Chondrocyte (in vitro differentiated cells): ENCODE measurements at regions not wholly inside any gene's neighbourhood (a gene's known extent, or its start where the extent isn't known, plus 50 kb on each side); places are given as distances from the start of the nearest gene placed in this dataset.
A peak's percentile ranks its signal among the peaks of the same experiment; 100 is the strongest.
"Not testable (repeated sequence)": the region's sequence is repeated elsewhere in the genome, so short reads cannot be mapped to it uniquely, and the experiment has no call there.

Experiments used
- DNase-seq: peaks from one replicate; pipeline ENCODE4 v3.0.0; 2021; ENCODE audit warnings: mixed read lengths, low spot score
- H3K27ac Mint-ChIP-seq: one replicate; pipeline ENCODE4 v1.8.0; 2021; ENCODE audit warnings: mild to moderate bottlenecking, moderate library complexity, mixed read lengths; ENCODE audit not compliant: unreplicated experiment
- H3K27me3 Mint-ChIP-seq: 2 replicates; pipeline ENCODE4 v1.8.0; 2021; ENCODE audit warnings: low read depth, mixed read lengths
- H3K36me3 Mint-ChIP-seq: 2 replicates; pipeline ENCODE4 v1.8.0; 2021; ENCODE audit warnings: low read depth, mixed read lengths
- H3K4me1 Mint-ChIP-seq: 2 replicates; pipeline ENCODE4 v1.8.0; 2021; ENCODE audit warnings: low read depth, mild to moderate bottlenecking, mixed read lengths
- H3K4me3 Mint-ChIP-seq: one replicate; pipeline ENCODE4 v1.8.0; 2021; ENCODE audit warnings: mild to moderate bottlenecking, moderate library complexity, mixed read lengths; ENCODE audit not compliant: unreplicated experiment
- H3K9me3 Mint-ChIP-seq: 2 replicates; pipeline ENCODE4 v1.8.0; 2021; ENCODE audit warnings: low read depth, mixed read lengths

- not testable (repeated sequence) for DNase-seq, H3K4me1 Mint-ChIP-seq, H3K36me3 Mint-ChIP-seq, H3K27me3 Mint-ChIP-seq, H3K9me3 Mint-ChIP-seq, H3K4me3 Mint-ChIP-seq, H3K27ac Mint-ChIP-seq
Measured at GRCh38 chr9:66046992-66047391, 310.0 kb downstream of the FOXD4L4 start.

GRCh38 chr9:66049721-66050120 lies 312.8 kb downstream of the FOXD4L4 start:
- H3K27me3 Mint-ChIP-seq, H3K4me3 Mint-ChIP-seq, H3K36me3 Mint-ChIP-seq, H3K4me1 Mint-ChIP-seq, H3K27ac Mint-ChIP-seq, H3K9me3 Mint-ChIP-seq, DNase-seq: not testable (repeated sequence)

GRCh38 chr9:66054705-66055104 lies 317.8 kb downstream of the FOXD4L4 start:
- not testable (repeated sequence) for H3K27me3 Mint-ChIP-seq, H3K4me3 Mint-ChIP-seq, H3K9me3 Mint-ChIP-seq, H3K27ac Mint-ChIP-seq, H3K36me3 Mint-ChIP-seq, DNase-seq, H3K4me1 Mint-ChIP-seq

- H3K27ac Mint-ChIP-seq, DNase-seq, H3K9me3 Mint-ChIP-seq, H3K4me3 Mint-ChIP-seq, H3K36me3 Mint-ChIP-seq, H3K27me3 Mint-ChIP-seq, H3K4me1 Mint-ChIP-seq: not testable (repeated sequence)
Measured at GRCh38 chr9:66060681-66061080, 323.7 kb downstream of the FOXD4L4 start.

- H3K27me3 Mint-ChIP-seq, DNase-seq, H3K4me3 Mint-ChIP-seq, H3K9me3 Mint-ChIP-seq, H3K27ac Mint-ChIP-seq, H3K36me3 Mint-ChIP-seq, H3K4me1 Mint-ChIP-seq: not testable (repeated sequence)
Measured at GRCh38 chr9:66063822-66064221, 326.9 kb downstream of the FOXD4L4 start.

GRCh38 chr9:66065735-66066134 lies 328.8 kb downstream of the FOXD4L4 start:
- not testable (repeated sequence) for H3K36me3 Mint-ChIP-seq, H3K4me1 Mint-ChIP-seq, H3K27me3 Mint-ChIP-seq, H3K27ac Mint-ChIP-seq, H3K4me3 Mint-ChIP-seq, H3K9me3 Mint-ChIP-seq
- peak; percentile 41 for DNase-seq

GRCh38 chr9:66067231-66067630 lies 330.3 kb downstream of the FOXD4L4 start:
- not testable (repeated sequence) for H3K4me1 Mint-ChIP-seq, H3K36me3 Mint-ChIP-seq
- DNase-seq: peak; percentile 81

GRCh38 chr9:66068451-66068989 lies 331.6 kb downstream of the FOXD4L4 start:
- H3K36me3 Mint-ChIP-seq, H3K4me1 Mint-ChIP-seq, H3K4me3 Mint-ChIP-seq, H3K9me3 Mint-ChIP-seq, H3K27me3 Mint-ChIP-seq, H3K27ac Mint-ChIP-seq, DNase-seq: not testable (repeated sequence)

More at GRCh38 chr9:66067231-66067630, 330.3 kb downstream of the FOXD4L4 start:
- H3K27ac Mint-ChIP-seq, H3K4me3 Mint-ChIP-seq, H3K9me3 Mint-ChIP-seq, H3K27me3 Mint-ChIP-seq: not testable (repeated sequence)

GRCh38 chr9:66069025-66069424 lies 332.1 kb downstream of the FOXD4L4 start:
- not testable (repeated sequence) for H3K4me3 Mint-ChIP-seq, H3K27ac Mint-ChIP-seq, H3K9me3 Mint-ChIP-seq, H3K36me3 Mint-ChIP-seq, H3K27me3 Mint-ChIP-seq, H3K4me1 Mint-ChIP-seq
- peak; percentile 52 for DNase-seq

- H3K4me3 Mint-ChIP-seq, H3K36me3 Mint-ChIP-seq, H3K27me3 Mint-ChIP-seq: not testable (repeated sequence)
Measured at GRCh38 chr9:66073111-66073510, 336.2 kb downstream of the FOXD4L4 start.

GRCh38 chr9:66082811-66083210 lies 345.9 kb downstream of the FOXD4L4 start:
- H3K4me3 Mint-ChIP-seq, H3K36me3 Mint-ChIP-seq, H3K27me3 Mint-ChIP-seq, H3K4me1 Mint-ChIP-seq, H3K9me3 Mint-ChIP-seq, H3K27ac Mint-ChIP-seq, DNase-seq: not testable (repeated sequence)

More at GRCh38 chr9:66073111-66073510, 336.2 kb downstream of the FOXD4L4 start:
- H3K9me3 Mint-ChIP-seq, H3K27ac Mint-ChIP-seq, H3K4me1 Mint-ChIP-seq, DNase-seq: not testable (repeated sequence)
